ENCODE measurements at regions not wholly inside any gene's neighbourhood (a gene's known extent, or its start where the extent isn't known, plus 50 kb on each side); places are given as distances from the start of the nearest gene placed in this dataset.

- no peak for TF ChIP-seq CTCF (IDR thresholded peaks at IDR 0.05; ENCODE audit: low read length)
- no peak for TF ChIP-seq EZH2 (optimal IDR thresholded peaks at IDR 0.05; ENCODE audit: low read depth, low read length)
- no peak for TF ChIP-seq EZH2phosphoT487 (IDR thresholded peaks at IDR 0.05; ENCODE audit: low read length)
Measured at GRCh38 chr16:86335266-86336172, 174.8 kb upstream of the FOXF1 start.
